Stimulated activated naive CD8-positive, alpha-beta T cell treated with anti-CD3 and anti-CD28 coated beads, Interleukin-15, Interleukin-2, amounts not matched to agents 100 U/mL and 50 U/mL, for 24 hours (primary cell): ENCODE measurements at regions not wholly inside any gene's neighbourhood (a gene's known extent, or its start where the extent isn't known, plus 50 kb on each side); places are given as distances from the start of the nearest gene placed in this dataset.
"Not testable (repeated sequence)": the region's sequence is repeated elsewhere in the genome, so short reads cannot be mapped to it uniquely, and the experiment has no call there.

Source experiments
- ATAC-seq: fragments of 150-1000 bp; cut with Tn5 transposase; one replicate; pipeline ENCODE4 v1.10.0; 2021
- DNase-seq: peaks from one replicate; pipeline ENCODE4 v3.0.0; 2021

DNA sequence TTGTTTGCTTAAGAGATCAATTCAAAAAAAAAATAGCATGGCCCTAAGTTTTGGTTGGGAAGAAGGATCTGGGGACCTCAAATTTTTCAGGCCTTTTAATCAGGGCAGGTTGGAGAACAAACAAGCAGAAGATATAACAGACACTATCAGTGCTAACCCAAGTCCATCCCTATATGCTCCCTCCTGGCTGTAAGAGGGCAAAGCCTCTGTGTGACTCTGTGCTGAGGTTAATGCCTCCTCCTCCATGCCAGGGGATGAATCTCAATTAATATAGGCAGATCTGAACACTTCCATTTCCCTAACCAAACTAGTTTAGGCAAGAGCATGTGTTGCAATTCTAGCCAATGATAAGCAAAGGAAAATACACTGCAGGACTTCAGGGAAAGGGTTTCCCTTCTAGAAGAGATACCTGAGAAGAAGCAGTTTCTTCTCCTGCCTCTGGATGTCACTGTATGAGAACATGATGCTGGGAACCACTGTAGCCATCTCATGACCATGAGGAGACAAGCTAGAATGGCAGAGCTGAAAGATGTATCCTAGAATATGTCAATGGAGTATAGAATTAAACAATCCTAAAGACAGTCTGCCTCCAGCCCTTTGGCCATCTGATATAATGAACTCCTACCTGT, 76.0 kb downstream of the CHD9NB start:
- no peak for DNase-seq
- ATAC-seq = no peak

DNA sequence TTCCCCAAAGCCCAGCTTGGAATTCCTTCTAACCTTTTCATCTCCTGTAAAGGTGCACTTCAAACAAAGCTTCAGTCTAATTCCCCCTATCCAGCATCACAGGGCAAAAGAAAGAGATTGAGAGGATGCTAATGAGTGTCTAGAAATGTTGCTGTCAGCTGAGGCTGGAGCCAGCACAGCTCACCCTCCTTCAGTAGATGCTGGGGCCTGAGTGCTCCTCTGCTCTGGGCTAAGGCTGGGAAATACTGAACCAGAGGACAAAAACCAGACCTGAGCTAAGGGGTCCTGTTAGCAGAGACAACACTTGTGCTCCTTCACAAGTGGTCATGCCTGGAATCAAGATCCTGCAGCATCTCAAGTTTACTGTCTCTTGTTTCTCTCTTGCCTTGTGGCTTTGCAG, 85.0 kb downstream of the CHD9NB start:
- DNase-seq = no peak
- ATAC-seq = no peak

DNA sequence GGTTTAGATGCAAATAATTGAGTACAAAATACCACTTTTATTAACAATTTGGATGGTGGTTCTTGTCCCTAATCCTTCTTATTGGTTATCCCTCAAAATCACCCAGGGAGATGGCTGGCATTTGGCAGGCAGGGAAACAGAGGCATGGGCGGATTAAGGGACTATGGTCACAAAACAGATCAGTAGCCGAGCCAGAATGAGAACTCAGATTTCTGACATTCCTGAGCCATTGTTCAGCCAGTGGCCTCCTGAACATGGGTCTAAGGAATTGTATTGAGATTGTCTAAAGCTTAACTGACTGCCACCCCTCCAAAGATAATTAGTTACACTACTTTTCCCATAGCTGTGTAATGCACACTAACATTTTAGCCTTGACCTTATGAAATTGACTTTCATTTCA, 88.4 kb downstream of the CHD9NB start:
- ATAC-seq (no peak), DNase-seq (no peak)

DNA sequence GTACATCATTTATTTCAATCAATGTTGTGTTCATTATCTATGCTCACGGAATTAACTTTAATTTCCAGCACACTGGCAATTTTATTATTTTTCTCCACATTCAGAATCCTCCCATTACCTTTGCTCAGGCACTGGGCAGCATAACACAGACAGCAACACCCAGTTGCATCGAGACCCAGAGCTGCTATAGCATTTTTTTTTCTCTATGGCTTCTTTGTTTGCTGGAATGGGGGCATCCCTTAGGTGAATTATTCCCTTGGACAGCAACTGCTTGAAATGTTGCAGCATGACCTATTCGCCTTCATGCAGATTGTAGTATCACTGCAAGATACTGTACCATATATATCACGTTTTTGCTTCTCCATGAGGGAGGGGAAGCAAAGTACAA, 88.8 kb downstream of the CHD9NB start:
- ATAC-seq = no peak

DNA sequence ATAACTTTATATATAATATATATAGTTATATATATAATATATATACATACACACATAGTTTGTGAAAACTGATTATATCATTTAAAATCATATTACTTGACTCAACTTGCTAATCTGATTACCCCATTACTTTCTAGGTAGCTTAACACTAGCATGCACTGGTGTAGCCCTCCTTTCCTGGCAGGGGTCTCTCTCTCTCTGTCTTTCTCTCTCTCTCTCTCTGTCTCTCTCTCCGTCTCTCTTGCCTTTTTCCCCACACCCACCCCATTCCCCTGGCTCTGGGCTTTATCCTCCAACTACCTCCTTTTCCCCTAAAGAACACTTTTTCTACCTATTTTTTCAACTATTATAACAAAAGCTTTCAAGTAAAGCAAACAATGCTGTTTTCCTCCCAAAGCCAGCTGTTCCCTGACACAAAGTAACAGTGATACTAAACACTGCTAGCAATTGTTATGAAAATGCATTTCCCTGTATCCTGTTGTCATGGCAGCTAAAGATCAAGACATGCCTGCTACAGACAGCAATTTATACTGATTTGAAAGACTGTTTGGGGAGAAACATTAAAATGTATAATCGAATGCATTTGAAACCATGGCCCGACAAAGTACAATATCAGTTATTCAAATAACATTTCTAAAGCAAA, 89.4 kb downstream of the CHD9NB start:
- ATAC-seq = no peak
- no peak for DNase-seq

More for the DNA sequence above, 88.8 kb downstream of the CHD9NB start:
- no peak for DNase-seq

DNA sequence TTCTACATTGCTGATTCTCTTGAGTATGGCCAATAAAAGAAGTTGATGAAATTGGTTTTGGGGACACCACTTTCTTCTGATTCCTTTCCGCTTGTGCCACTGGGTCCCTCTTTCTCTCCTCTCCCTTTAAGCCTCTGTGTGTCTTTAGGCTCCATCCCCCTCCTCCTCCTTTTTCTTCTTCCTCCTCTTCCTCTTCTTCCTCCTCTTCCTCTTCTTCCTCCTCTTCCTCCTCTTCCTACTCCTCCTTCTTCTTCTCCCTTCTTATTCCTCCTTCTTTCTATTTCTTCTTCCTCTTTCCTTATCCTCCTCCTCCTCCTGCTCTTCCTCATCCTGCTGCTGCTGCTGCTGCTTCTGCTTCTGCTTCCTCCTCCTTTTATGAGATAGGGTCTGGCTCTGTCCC, 93.7 kb downstream of the CHD9NB start:
- no peak for ATAC-seq
- no peak for DNase-seq

DNA sequence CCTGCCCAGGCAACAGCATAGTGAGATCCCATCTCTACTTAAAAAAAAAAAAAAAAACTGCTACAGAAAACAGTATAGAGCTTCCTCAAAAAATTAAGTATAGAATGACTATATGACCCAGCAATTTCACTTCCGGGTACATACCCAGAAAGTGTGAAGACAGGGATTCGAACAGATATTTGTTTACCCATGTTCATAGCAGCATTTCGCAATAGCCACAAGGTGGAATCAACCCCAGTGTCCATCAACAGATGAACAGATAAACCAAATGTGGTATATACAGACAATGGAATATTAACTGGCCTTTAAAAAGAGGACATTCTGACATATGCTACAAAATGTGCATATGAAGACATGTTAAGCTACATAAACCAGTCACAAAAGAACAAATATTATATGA, 95.5 kb downstream of the CHD9NB start:
- DNase-seq (no peak), ATAC-seq (no peak)

DNA sequence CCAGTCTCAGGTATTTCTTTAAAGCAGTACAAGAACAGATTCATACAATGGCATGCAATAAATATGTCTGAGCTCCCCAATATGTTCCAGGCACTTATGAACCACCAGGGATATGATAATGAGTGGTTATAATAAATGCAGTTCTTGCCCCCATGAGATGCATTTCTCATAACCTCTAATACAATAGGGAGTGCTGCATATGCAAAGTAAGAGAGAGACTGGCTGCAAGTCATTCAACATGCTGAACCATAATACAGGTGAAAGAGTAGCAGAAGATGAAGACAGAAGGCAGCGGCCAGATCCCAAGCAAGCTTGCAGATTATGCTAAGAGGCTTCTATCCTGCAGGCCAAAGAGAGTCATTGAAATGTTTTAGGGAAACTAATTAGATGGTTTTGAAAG, 96.7 kb downstream of the CHD9NB start:
- no peak for DNase-seq
- no peak for ATAC-seq

DNA sequence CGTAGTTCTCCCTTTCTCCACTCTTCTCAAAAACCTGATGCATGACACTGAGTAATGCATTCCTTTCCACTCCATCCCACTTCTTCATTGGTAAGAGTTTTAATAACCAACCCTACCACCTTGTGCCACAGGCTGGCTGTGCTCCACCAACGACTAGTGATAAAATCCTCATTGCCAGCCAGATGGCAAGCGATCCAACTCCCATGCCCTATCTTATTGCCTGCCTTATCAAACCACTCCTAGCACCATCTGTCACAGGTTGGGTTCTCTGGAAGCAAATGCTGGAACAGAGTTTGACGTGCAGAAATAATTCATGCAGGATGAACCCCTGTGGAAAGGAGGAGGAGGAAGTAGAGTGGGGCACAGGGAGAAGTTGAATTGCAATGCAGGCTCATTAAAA, 99.5 kb downstream of the CHD9NB start:
- no peak for ATAC-seq
- no peak for DNase-seq

DNA sequence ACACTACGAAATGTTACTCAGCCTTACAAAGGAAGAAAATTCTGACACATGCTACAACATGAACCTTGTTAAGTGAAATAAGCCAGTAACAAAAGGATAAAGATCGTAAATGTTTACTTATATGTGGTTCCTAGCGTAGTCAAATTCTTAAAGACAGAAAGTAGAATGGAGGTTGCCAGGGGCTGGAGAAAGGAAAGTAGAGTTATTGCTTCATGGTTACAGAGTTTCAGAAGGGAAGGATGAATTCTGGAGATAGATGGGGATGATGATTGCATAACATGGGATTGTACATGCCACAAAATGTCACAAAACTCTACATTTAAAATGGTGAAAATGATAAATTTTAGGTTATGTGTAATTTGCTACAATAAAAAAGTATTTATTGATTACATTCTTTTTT, 103.8 kb downstream of the CHD9NB start:
- no peak for ATAC-seq
- no peak for DNase-seq

DNA sequence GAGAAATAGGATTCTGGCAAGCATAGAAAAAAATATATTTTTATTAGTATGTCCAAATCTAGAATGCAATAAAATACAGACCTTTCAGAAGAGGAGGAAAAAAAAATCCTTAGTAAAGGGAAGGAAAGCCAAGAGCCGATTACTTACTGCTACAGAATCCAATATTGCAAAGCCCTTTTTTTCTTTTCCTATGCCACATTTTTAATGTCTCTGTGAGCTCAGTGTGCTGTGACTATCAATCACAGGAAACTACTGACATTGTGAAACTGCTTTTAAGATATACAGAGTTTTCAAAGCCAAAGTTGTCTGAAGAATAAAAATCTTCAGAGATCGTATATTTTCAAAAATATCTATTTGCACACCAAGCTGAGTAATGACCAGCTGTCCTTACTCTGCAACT, 120.4 kb downstream of the CHD9NB start:
- ATAC-seq (no peak), DNase-seq (no peak)

DNA sequence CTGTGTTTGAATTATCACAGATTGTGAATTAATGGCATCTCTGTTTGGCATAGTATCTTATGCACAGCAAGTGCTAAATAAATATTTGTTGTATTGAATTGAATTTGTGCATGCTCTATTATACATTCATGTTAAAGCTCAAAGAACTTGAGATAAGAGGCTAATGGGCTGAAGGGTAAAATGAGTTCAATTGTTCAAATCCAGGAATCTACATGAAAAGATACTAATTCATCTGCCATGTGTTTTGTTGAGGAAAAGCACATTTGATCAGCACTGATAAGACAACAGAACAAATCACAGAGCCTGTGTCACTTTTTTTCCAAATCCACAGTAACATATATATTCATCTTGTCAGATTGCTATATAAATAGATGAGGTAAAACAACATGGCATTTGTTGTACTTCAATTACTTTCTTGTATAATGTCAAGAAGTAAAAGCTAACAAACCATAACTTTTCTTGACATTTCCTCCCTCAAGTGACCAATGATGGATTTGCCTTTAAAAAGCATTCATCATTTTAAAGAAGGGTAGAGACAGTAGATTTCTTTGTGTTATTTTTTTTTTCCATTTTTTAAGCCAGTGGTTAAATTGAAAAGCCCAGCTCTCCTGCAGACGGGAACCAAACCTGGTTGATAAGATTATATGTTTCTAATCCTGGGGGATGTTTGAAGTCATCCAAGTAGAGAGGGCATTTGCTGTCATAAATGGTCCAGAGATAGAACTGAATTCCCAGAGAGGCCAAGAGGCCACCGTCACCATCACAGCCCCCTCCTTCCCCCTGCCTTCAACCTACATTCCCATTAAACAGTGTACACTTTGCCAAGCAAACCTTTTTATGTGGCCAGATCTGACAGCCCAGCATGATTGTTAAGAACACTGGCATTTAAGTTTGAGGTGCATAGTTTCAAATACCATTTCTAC, 123.0 kb downstream of the CHD9NB start:
- ATAC-seq (no peak), DNase-seq (no peak)

DNA sequence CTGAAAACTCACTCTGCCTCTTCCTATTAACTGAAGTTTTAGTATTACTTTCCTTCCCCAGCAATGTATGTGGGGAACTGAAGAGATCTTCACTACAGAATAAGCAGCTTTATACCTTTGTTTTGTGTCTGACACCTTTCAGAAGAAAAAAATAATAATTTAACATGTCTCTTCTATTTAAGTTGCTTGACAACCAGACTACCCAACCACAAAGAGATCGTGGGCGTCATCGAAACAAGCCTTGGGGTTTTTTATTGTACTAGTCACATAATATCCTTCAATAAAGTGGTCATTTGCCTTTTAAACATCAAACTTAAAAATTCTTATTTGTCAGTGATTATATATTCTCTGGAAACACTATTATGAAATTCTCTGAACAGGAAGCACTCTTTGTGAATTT, 123.7 kb downstream of the CHD9NB start:
- no peak for ATAC-seq
- DNase-seq = no peak

DNA sequence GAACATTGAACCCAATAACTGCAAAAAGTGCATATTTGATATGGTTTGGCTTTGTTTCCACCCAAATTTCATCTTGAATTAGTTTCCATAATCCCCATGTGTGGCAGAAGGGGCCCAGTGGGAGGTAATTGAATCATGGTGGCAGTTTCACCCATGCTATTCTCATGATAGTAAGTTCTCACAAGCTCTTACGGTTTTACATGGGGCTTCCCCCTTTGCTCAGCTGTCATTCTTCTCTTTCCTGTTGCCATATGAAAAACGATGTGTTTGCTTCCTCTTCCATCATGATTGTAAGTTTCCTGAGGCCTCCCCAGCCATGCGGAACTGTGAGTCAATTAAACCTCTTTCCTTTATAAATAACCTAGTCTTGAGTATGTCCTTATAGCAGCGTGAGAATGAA, 127.6 kb downstream of the CHD9NB start:
- ATAC-seq (peak; percentile 40), DNase-seq (no peak)

DNA sequence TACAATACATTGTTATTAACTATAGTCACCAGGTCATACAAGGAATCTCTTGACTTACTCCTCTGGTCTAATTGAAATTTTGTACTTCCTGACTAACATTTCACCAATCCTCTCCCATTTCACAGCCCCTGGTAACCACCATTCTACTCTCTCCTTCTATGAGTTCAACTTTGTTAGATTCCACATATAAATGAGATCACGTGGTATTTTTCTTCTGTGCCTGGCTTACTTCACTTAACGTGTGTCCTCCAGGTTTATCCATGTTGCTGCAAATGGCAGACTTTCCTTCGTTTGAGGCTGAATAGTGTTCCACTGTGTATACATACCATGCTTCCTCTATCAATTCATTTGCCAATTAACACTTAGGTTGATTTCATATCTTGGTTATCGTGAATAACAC, 128.5 kb downstream of the CHD9NB start:
- no peak for ATAC-seq

DNA sequence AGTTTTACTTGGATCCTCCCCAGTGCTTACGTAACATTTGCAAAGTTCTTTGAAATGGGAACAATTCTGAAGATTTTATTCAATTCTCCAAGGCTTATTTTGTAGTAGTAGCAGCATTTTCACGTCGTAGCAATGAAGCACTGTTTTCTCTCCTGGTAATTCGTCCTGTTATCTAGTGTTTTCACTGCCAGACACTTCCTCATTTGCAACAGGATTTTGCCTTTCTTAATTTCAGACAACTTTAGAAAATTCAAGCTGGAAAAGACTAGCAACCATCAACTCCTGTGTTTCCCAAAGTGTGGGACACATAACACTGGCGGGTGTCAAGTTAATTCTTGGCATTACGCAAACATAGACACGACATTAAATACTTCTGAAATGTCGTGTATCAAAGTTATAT, 131.6 kb downstream of the CHD9NB start:
- no peak for ATAC-seq
- DNase-seq = no peak

More for the DNA sequence above, 128.5 kb downstream of the CHD9NB start:
- no peak for DNase-seq

DNA sequence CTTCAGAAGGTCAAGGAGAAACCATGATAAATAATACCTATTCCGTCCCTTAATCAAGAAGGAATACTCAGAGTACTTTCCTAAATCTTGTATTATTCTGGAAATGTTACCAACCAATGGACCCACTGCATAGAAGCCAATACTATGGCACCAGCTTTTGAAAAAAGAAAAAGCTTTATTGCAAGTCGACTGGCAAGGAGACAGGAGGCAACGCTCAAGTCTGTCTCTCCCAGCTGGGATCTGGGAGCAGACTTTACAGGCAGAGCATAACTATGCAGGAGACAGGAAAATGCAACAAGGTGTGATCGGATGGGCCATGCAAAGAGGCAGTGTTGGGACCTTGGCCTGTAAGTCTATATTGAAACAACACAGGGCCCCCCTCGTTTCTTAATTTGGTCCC, 132.4 kb downstream of the CHD9NB start:
- no peak for DNase-seq
- ATAC-seq = no peak

DNA sequence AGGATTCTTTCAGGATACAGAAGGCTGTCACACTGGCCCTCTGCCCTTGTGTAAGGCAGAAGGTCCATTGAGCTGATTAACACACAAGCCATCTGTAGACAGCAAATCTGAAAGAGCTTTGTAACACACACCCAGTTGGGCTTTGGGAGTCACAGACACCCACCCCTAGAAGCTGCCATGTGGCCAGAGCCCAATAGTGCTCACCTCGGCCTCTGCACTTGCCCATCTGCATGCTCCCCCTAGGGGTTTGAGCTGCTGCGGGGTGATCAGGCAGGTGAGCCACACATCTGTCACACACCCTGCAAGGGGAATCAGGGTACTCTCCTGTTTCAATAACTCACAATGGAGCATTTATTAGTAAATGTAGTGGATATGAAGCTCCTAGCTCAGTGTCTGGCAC, 138.3 kb downstream of the CHD9NB start:
- no peak for ATAC-seq
- no peak for DNase-seq

DNA sequence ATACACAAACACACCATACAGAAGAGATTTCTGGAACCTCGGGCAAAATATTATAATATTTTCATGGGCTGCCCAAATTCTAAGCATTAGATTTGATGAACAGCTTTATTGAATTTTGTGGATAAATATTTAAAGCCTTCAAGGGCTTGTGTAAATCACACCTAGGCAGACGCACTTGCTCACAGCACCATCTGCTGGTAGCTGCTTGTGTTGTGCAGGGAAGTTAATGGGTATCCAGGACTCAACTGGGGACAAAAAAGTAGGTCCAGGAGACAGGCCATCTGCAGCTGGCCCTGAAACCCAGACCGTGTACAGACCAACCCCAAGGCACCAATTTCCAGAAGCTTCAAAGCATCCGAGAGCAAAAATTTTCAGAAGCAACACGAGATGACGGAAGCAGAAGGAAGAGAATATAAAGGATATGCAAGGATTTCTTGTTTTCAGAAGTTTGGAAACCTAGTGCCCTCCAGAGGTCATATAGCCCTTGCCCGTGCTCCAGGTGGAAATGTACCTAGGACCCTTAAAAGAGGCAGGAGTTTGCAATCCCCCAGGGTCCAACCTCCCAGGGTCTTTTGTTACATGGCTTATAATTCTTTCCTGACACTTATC, 140.0 kb downstream of the CHD9NB start:
- peak; percentile 47 for DNase-seq

DNA sequence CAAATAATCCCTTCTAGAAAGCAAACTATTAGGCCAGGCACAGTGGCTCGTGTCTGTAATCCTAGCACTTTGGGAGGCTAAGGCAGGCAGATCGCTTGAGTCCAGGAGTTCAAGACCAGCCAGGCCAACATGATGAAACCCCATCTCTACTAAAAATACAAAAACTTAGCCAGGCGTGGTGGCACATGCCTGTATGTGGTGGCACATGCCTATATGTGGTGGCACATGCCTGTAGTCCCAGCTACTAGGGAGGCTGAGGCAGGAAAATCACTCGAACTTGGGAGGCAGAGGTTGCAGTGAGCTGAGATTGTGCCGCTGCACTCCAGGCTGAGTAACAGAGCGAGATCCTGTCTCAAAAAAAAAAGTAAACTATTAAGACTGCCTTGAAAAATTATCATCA, 144.6 kb downstream of the CHD9NB start:
- DNase-seq, ATAC-seq: not testable (repeated sequence)

More for the DNA sequence above, 140.0 kb downstream of the CHD9NB start:
- no peak for ATAC-seq

DNA sequence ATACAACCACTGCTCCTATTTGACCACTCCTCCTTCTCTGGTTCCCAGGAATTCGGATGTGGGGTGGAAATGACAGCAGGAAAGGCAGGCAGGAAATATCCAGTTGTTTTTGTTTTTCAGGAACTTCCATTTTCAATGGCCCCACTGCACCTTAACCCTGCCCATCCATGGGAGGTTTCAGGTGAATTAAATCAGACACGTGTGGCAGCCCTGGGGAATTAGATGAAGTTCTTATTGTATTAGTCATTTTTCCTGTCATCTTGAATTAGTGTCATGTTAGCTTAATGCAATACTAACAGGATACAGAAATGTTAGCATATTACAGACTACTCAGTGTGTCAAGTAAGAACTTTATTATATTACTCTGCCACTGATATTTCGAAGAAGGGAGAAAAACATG, 146.4 kb downstream of the CHD9NB start:
- ATAC-seq = no peak
- DNase-seq = no peak

DNA sequence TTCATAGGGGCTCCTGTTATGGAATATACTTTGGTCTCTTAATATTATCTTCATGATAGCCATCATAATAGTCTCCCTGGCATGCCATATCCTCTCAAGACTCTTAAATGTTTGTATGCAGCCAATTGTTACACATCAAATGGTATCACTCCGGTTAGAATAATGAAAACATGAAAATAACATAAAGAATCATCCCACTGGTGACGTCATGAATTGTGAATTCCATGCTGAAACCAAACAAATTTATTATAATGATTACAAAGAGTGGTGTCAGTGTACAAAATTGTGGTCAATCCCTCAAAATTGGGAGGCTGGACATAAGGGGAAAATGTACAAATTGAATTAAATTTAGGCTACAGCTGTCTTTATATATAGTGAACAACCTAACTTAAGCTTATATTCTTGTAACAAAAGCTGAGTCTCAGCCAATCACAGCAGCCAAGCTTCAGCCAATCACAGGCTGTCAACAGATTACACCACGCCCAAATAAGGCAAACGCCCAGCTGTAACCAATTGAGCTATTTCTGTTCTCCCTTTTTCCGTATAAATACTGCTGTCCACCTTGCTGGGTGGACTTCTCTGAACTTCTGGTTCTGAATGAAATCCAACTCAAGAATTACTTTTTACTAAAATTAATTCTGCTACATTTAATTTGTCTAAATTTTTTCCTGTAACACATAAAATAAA, 156.1 kb downstream of the CHD9NB start:
- no peak for DNase-seq
- ATAC-seq = no peak
